GM19025 (cell line): ENCODE measurements at regions not wholly inside any gene's neighbourhood (a gene's known extent, or its start where the extent isn't known, plus 50 kb on each side); places are given as distances from the start of the nearest gene placed in this dataset.
"Not testable (repeated sequence)": the region's sequence is repeated elsewhere in the genome, so short reads cannot be mapped to it uniquely, and the experiment has no call there.

Experiments
- ATAC-seq: cut with Tn5 transposase; IDR thresholded peaks from one replicate; pipeline ENCODE4 v1.9.1; 2021; ENCODE audit warnings: mild to moderate bottlenecking, low read depth, moderate library complexity; ENCODE audit not compliant: unreplicated experiment

- ATAC-seq: no peak
These were observed 176.4 kb upstream of the TSHZ3 start for GRCh38 chr19:31525610-31526147.

GRCh38 chr19:31527443-31527842, 178.2 kb upstream of the TSHZ3 start:
- ATAC-seq: no peak

GRCh38 chr19:31528261-31528660, 179.0 kb upstream of the TSHZ3 start:
- ATAC-seq: no peak

GRCh38 chr19:31529121-31529520, 179.9 kb upstream of the TSHZ3 start:
- no peak for ATAC-seq

GRCh38 chr19:31530781-31531180, 181.5 kb upstream of the TSHZ3 start:
- ATAC-seq: no peak

- no peak for ATAC-seq
These were observed 182.1 kb upstream of the TSHZ3 start for GRCh38 chr19:31531326-31531725.

GRCh38 chr19:31532034-31532433, 182.8 kb upstream of the TSHZ3 start:
- ATAC-seq: no peak

- no peak for ATAC-seq
These were observed 183.9 kb upstream of the TSHZ3 start for GRCh38 chr19:31533114-31533513.

- no peak for ATAC-seq
These were observed 185.0 kb upstream of the TSHZ3 start for GRCh38 chr19:31534231-31534630.

- no peak for ATAC-seq
These were observed 185.8 kb upstream of the TSHZ3 start for GRCh38 chr19:31534786-31535657.

GRCh38 chr19:31535691-31536460, 186.6 kb upstream of the TSHZ3 start:
- ATAC-seq: no peak

GRCh38 chr19:31537136-31537535, 187.9 kb upstream of the TSHZ3 start:
- no peak for ATAC-seq

GRCh38 chr19:31537902-31538301, 188.7 kb upstream of the TSHZ3 start:
- not testable (repeated sequence) for ATAC-seq

- ATAC-seq: no peak
These were observed 189.6 kb upstream of the TSHZ3 start for GRCh38 chr19:31538879-31539278.

GRCh38 chr19:31539386-31539785, 190.2 kb upstream of the TSHZ3 start:
- no peak for ATAC-seq

GRCh38 chr19:31541396-31541795, 192.2 kb upstream of the TSHZ3 start:
- no peak for ATAC-seq

- ATAC-seq: no peak
These were observed 194.2 kb upstream of the TSHZ3 start for GRCh38 chr19:31543456-31543855.

- no peak for ATAC-seq
These were observed 196.5 kb upstream of the TSHZ3 start for GRCh38 chr19:31545777-31546176.

- no peak for ATAC-seq
These were observed 197.1 kb upstream of the TSHZ3 start for GRCh38 chr19:31546205-31546960.

GRCh38 chr19:31548941-31549340, 199.7 kb upstream of the TSHZ3 start:
- ATAC-seq: no peak
